ENCODE measurements at regions not wholly inside any gene's neighbourhood (a gene's known extent, or its start where the extent isn't known, plus 50 kb on each side); places are given as distances from the start of the nearest gene placed in this dataset.

GRCh38 chr17:72295916-72296315 lies 175.1 kb downstream of the SOX9 start:
- Mint-ChIP-seq H3K27ac (no peak overlapping the region), H3K4me1 (ENCODE audit: low read depth) (no peaks in the 10 kb centered on the region), H3K36me3 (ENCODE audit: low read depth) (no peaks in the 10 kb centered on the region)

GRCh38 chr17:72296456-72296855 lies 175.6 kb downstream of the SOX9 start:
- Mint-ChIP-seq H3K4me1 (ENCODE audit: low read depth) (no peaks in the 10 kb centered on the region), H3K27ac (no peak overlapping the region), H3K27me3 (no peaks in the 10 kb centered on the region), H3K9me3 (peaks cover 3% of the 10 kb centered on the region), H3K36me3 (ENCODE audit: low read depth) (no peaks in the 10 kb centered on the region), H3K4me3 (no peak overlapping the region)

More at GRCh38 chr17:72295916-72296315, 175.1 kb downstream of the SOX9 start:
- H3K9me3 Mint-ChIP-seq, result peaks cover 3% of the 10 kb centered on the region
- H3K27me3 Mint-ChIP-seq, result no peaks in the 10 kb centered on the region
- H3K4me3 Mint-ChIP-seq, result no peak overlapping the region

GRCh38 chr17:72297326-72298115 lies 176.7 kb downstream of the SOX9 start:
- Mint-ChIP-seq H3K9me3 (peaks cover 3% of the 10 kb centered on the region), H3K27me3 (no peaks in the 10 kb centered on the region), H3K4me3 (no peak overlapping the region), H3K4me1 (ENCODE audit: low read depth) (no peaks in the 10 kb centered on the region), H3K36me3 (ENCODE audit: low read depth) (no peaks in the 10 kb centered on the region), H3K27ac (no peak overlapping the region)

GRCh38 chr17:72299100-72299499 lies 178.3 kb downstream of the SOX9 start:
- Mint-ChIP-seq H3K4me1 (ENCODE audit: low read depth) (no peaks in the 10 kb centered on the region), H3K36me3 (ENCODE audit: low read depth) (no peaks in the 10 kb centered on the region), H3K27ac (no peak overlapping the region), H3K4me3 (no peak overlapping the region), H3K9me3 (peaks cover 3% of the 10 kb centered on the region), H3K27me3 (no peaks in the 10 kb centered on the region)

- no peak overlapping the region for H3K27ac Mint-ChIP-seq
- H3K4me1 Mint-ChIP-seq (ENCODE audit: low read depth), result no peaks in the 10 kb centered on the region
Observed at GRCh38 chr17:72299592-72299991, 178.8 kb downstream of the SOX9 start.

GRCh38 chr17:72301887-72302286 lies 181.1 kb downstream of the SOX9 start:
- Mint-ChIP-seq H3K4me1 (ENCODE audit: low read depth) (no peaks in the 10 kb centered on the region), H3K9me3 (no peaks in the 10 kb centered on the region), H3K36me3 (ENCODE audit: low read depth) (no peaks in the 10 kb centered on the region), H3K27ac (no peak overlapping the region), H3K4me3 (no peak overlapping the region), H3K27me3 (peaks cover 4% of the 10 kb centered on the region)

More at GRCh38 chr17:72299592-72299991, 178.8 kb downstream of the SOX9 start:
- H3K36me3 Mint-ChIP-seq (ENCODE audit: low read depth), result no peaks in the 10 kb centered on the region
- no peaks in the 10 kb centered on the region for H3K27me3 Mint-ChIP-seq
- H3K9me3 Mint-ChIP-seq, result peaks cover 3% of the 10 kb centered on the region
- H3K4me3 Mint-ChIP-seq, result no peak overlapping the region

GRCh38 chr17:72302735-72303134 lies 181.9 kb downstream of the SOX9 start:
- H3K4me1 Mint-ChIP-seq (ENCODE audit: low read depth), result no peaks in the 10 kb centered on the region

GRCh38 chr17:72303787-72304733 lies 183.2 kb downstream of the SOX9 start:
- Mint-ChIP-seq H3K27ac (no peak overlapping the region), H3K4me1 (ENCODE audit: low read depth) (no peaks in the 10 kb centered on the region), H3K4me3 (no peak overlapping the region), H3K27me3 (peaks cover 9% of the 10 kb centered on the region), H3K9me3 (no peaks in the 10 kb centered on the region), H3K36me3 (ENCODE audit: low read depth) (no peaks in the 10 kb centered on the region)

More at GRCh38 chr17:72302735-72303134, 181.9 kb downstream of the SOX9 start:
- no peaks in the 10 kb centered on the region for H3K9me3 Mint-ChIP-seq
- H3K36me3 Mint-ChIP-seq (ENCODE audit: low read depth), result no peaks in the 10 kb centered on the region
- no peak overlapping the region for H3K27ac Mint-ChIP-seq
- no peak overlapping the region for H3K4me3 Mint-ChIP-seq
- H3K27me3 Mint-ChIP-seq, result peaks cover 9% of the 10 kb centered on the region

GRCh38 chr17:72304859-72305258 lies 184.0 kb downstream of the SOX9 start:
- no peaks in the 10 kb centered on the region for H3K36me3 Mint-ChIP-seq (ENCODE audit: low read depth)
- no peaks in the 10 kb centered on the region for H3K4me1 Mint-ChIP-seq (ENCODE audit: low read depth)
- no peak overlapping the region for H3K4me3 Mint-ChIP-seq
- H3K27me3 Mint-ChIP-seq, result peaks cover 9% of the 10 kb centered on the region
- no peak overlapping the region for H3K27ac Mint-ChIP-seq
- H3K9me3 Mint-ChIP-seq, result no peaks in the 10 kb centered on the region

GRCh38 chr17:72305472-72305871 lies 184.7 kb downstream of the SOX9 start:
- H3K27me3 Mint-ChIP-seq, result peaks cover 9% of the 10 kb centered on the region
- H3K9me3 Mint-ChIP-seq, result no peaks in the 10 kb centered on the region
- no peak overlapping the region for H3K27ac Mint-ChIP-seq
- H3K4me1 Mint-ChIP-seq (ENCODE audit: low read depth), result no peaks in the 10 kb centered on the region
- H3K4me3 Mint-ChIP-seq, result no peak overlapping the region
- no peaks in the 10 kb centered on the region for H3K36me3 Mint-ChIP-seq (ENCODE audit: low read depth)

- Mint-ChIP-seq H3K4me1 (ENCODE audit: low read depth) (no peaks in the 10 kb centered on the region), H3K36me3 (ENCODE audit: low read depth) (no peaks in the 10 kb centered on the region), H3K4me3 (no peak overlapping the region), H3K9me3 (no peaks in the 10 kb centered on the region), H3K27ac (no peak overlapping the region), H3K27me3 (peaks cover 9% of the 10 kb centered on the region)
Observed at GRCh38 chr17:72306037-72306436, 185.2 kb downstream of the SOX9 start.

GRCh38 chr17:72307836-72308235 lies 187.0 kb downstream of the SOX9 start:
- Mint-ChIP-seq H3K27ac (no peak overlapping the region), H3K9me3 (no peaks in the 10 kb centered on the region), H3K4me3 (no peak overlapping the region), H3K27me3 (peaks cover 9% of the 10 kb centered on the region), H3K4me1 (ENCODE audit: low read depth) (no peaks in the 10 kb centered on the region), H3K36me3 (ENCODE audit: low read depth) (no peaks in the 10 kb centered on the region)

- Mint-ChIP-seq H3K27ac (no peak overlapping the region), H3K4me1 (ENCODE audit: low read depth) (no peaks in the 10 kb centered on the region), H3K9me3 (no peaks in the 10 kb centered on the region), H3K27me3 (peaks cover 9% of the 10 kb centered on the region), H3K36me3 (ENCODE audit: low read depth) (no peaks in the 10 kb centered on the region), H3K4me3 (no peak overlapping the region)
Observed at GRCh38 chr17:72308744-72309385, 188.0 kb downstream of the SOX9 start.

- Mint-ChIP-seq H3K27ac (no peak overlapping the region), H3K36me3 (ENCODE audit: low read depth) (no peaks in the 10 kb centered on the region), H3K27me3 (peaks cover 9% of the 10 kb centered on the region), H3K4me3 (no peak overlapping the region), H3K9me3 (no peaks in the 10 kb centered on the region), H3K4me1 (ENCODE audit: low read depth) (no peaks in the 10 kb centered on the region)
Observed at GRCh38 chr17:72311004-72311403, 190.2 kb downstream of the SOX9 start.
